GM21723 (cell line): ENCODE measurements at regions not wholly inside any gene's neighbourhood (a gene's known extent, or its start where the extent isn't known, plus 50 kb on each side); places are given as distances from the start of the nearest gene placed in this dataset.
A peak's percentile ranks its signal among the peaks of the same experiment; 100 is the strongest.
"Not testable (repeated sequence)": the region's sequence is repeated elsewhere in the genome, so short reads cannot be mapped to it uniquely, and the experiment has no call there.

Experiments
- ATAC-seq: cut with Tn5 transposase; IDR thresholded peaks from one replicate; pipeline ENCODE4 v1.9.1; 2021; ENCODE audit warnings: mild to moderate bottlenecking, moderate library complexity; ENCODE audit not compliant: unreplicated experiment

DNA sequence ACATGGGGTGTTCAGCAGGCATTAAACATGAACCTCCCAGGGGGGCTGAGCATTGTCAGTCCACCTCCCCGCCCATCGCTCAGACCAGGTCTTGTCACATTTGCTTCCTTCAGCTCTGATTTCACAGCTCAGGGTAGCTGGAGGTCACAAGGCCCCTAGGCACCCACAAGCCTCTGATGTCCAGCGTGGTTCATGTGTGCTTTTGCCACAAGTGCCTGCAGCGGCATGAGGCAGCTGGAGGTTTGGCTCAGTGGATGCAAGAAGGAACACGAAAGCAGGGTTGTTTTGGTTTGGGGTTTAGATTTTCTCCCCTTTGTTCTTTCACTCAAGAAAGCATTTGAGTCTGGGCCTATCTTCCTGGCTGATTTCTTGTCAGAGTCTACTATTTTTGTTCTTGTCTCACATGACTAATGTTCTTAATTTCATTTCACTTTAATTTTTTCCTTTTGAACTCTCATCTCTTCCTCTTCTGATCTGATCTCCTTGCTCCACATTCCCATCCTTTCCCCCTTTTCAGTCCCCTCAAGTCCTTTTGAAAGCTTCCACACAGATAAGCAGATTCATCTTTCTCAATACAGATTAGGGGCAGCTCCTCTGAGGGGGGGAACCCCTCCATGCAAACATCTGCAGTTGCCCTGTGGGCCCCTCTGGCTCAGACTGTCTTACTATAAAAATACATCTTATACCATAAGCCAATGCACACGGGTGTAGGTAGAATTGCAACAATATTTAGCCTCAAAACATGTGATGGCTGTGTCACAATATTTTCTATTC lies 68.1 kb upstream of the CEP85L start:
- ATAC-seq = peak; percentile 61

DNA sequence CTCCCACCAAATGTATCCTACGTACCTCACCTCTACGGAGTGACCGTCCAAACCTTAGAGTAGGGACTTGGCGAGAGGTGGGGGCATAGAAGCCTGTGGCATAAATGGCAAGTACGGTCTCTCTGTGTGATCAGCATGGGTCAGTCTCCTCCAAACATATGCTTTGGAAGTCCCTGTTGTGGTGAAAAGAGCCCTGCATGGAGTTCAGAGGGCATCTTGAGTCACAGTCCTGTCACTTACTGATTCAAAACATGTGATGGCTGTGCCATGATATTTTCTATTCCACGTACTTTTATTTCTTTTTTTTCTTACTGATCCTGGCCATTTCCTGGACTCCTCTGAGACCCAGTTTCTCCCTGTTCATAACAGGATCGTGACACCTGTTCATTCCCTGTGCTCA lies 67.5 kb upstream of the CEP85L start:
- no peak for ATAC-seq

DNA sequence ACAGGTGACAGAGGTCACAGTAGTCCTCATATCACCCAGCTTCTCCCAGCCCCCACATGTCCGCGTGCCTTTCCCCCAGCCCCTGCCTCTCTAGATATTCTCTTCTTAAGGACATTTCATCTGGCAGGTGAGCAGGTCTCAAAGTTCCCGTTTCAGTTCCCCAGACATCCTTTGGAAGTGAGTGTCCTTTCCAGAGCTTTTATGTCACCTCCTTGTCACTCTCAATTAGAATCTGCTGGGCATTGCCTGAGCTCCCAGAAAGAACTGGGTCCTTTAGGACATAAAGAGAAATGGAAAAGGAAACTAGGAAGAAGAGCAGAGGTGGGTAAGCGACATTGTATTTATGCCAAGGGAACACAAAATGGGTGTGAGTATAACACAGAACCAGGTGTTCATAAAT lies 66.9 kb upstream of the CEP85L start:
- ATAC-seq = no peak

DNA sequence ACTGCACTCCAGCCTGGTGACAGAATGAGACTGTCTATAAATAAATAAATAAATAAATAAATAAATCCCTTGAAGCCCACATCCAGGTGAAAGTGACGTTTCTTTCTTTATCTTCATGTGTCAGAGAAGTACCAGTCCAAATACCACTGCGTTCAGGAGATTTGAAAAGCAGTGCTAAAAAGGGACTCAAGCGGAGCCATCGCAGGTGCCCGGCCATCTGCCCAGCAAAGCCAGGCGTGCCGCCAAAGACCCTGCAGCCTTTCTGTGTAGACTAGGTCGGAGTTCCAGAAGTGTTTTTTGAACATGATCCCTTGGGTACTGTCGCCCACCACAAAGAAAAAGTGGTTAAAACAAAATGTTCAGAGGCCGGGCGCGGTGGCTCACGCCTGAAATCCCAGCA lies 65.7 kb upstream of the CEP85L start:
- no peak for ATAC-seq

DNA sequence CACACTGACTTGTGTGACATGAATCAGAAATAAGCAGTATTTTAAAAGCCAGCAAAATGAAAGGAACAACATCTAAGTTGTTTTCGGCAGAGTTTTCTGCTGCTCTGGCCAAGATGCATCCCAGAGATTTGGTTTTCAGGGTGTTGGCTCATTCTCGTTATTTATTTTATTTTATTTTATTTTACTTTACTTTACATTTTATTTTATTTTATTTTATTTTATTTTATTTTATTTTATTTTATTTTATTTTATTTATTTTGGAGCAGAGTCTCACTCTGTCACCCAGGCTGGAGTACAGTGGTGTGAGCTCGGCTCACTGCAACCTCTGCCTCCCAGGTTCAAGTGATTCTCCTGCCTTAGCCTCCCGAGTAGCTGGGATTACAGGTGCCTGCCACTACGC lies 64.5 kb upstream of the CEP85L start:
- ATAC-seq = not testable (repeated sequence)

DNA sequence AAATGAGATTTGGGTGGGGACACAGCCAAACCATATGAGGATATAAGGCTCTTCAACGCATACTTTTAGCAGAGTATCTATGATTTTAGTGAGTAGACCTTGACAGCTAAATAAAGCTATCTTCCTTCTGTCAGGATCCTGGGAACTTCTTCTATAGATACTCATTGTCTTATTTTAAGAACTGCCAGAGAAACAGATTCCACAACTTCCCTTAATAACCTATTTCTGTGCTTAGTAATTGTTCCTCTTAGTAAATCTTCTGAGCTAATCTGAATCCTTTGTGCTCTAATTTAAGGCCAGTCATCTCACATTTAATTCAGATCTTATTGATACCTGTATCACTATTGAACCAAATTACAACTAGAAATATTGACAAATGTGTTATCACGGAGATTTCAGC lies 64.0 kb upstream of the CEP85L start:
- no peak for ATAC-seq

DNA sequence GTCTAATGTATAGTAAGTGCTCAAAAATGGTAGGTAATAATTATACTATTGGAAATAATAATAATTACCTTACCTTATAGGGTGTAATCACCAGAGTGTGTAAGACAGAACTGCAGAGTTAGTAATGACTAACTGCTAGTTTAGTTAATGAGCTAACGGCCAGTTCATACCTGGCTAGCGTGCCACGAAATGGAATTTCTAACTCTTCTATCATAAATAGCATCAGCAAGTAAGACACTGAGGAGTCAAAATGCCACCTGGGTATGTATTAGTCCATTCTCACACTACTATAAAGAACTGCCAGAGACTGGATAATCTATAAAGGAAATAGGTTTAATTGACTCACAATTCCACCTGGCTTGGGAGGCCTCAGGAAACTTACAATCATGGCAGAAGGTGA lies 63.4 kb upstream of the CEP85L start:
- ATAC-seq = no peak

DNA sequence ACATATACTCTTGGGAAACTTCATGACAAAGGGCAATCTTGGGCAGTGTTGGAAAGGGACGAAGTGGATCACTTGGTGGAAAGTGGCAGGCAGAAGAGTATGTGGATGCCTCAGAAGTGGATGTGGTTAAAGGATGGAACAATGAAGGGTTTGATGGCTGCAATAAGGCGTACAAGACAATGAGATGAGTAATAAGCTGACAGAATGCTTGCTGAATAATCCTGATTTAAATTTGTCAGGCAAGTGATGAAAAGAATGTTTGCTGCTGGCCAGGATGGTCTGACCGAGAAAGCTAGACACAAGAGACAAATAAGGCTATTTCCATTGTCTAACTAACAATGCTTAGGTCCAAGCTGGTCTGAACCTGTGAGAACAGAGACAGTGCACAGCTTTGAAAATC lies 61.6 kb upstream of the CEP85L start:
- no peak for ATAC-seq

DNA sequence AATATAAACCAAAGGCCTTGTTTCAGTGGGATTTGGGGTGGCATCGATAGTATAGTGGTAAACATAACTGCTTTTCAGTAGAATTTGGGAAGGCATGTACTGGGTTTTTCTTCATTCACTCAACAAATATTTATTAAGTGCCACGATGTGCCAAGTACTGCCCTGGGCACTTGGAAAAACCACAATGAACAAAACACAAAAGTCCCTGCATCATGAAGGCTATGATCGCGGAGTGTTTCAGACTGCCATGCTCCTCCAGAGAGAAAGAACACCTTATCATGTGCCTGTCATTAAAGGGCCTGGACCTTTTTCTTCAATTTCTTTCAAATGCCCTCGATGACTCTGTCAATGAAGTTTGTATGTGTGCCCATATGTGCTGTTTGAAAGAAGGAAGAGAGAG lies 59.2 kb upstream of the CEP85L start:
- no peak for ATAC-seq

DNA sequence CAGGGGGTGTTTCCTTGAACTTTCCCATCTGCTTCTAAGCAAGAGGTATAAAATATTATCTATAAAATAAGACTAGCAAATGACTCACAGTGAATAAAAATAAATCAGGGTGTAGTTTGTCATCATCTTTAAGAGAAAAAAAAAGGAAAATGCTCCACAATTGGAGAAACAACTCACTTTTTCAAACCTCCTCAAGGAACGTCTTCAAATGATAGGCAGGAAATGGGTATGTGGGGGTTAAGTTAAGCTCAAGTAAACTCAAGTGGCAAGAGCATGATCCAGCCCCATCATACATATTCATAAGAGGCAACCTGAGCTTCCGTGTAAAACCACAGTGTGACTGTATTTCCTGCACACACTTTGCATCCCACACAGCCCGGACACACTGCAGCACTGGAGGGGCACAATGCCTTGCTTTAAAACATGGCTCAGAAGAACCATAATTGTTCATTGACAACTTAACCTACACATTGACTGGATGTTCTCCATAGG lies 58.5 kb upstream of the CEP85L start:
- ATAC-seq = peak; percentile 89

DNA sequence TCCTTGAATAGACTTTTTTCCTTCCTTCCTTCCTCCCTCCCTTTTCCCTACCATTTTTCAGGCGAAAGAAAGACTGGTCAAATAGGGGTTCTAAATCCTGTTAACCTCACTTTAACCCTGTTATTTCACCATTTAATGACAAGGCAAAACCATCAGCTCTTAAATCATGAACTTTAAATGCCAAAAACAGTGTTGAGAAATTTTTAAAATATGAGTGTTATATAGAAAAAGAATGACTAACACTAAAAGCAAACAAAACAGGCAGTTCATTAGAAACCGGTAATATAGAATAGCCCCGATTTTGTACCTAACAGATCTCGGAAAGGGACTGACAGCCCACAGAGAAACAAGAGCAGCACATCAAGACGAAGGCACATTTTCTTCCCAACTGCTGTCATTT lies 57.4 kb upstream of the CEP85L start:
- ATAC-seq = peak; percentile 5

DNA sequence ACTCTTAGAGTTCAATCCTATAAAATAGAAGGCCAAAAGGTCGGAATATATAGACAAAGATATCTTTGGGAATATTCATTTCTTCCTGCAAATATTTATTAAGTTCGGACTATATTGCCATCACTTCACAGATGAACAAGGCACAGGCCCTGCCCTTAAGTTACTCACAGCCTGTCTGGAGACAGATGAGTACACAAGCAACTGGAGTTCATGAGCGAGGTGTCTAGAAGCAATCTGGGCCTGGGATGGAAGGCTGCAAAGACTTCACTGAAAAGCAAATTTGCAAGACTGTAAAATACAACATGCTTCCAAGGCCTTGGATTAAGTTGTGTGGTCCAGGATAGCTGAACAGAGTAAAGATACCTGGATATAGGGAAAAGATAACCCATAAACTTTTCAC lies 56.7 kb upstream of the CEP85L start:
- ATAC-seq = no peak

DNA sequence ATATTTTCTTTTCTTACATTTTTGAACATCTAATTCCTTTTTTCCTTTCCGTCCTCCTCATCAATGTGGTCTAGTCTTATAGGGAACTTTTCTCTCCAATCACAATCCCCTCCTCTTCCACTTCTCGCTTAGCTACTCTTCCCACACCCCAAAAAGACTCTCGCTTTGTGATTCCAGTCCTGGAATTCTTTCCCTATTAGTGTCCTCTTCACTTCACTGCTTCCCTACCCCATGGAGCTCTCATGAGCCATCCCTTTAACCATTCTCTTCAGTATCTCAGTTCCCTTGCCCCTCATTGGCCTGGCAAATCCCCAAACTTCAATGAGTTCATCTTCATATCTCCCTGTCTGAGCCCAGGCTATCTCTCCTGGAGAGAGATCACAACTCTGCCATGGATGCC lies 55.3 kb upstream of the CEP85L start:
- ATAC-seq = no peak

DNA sequence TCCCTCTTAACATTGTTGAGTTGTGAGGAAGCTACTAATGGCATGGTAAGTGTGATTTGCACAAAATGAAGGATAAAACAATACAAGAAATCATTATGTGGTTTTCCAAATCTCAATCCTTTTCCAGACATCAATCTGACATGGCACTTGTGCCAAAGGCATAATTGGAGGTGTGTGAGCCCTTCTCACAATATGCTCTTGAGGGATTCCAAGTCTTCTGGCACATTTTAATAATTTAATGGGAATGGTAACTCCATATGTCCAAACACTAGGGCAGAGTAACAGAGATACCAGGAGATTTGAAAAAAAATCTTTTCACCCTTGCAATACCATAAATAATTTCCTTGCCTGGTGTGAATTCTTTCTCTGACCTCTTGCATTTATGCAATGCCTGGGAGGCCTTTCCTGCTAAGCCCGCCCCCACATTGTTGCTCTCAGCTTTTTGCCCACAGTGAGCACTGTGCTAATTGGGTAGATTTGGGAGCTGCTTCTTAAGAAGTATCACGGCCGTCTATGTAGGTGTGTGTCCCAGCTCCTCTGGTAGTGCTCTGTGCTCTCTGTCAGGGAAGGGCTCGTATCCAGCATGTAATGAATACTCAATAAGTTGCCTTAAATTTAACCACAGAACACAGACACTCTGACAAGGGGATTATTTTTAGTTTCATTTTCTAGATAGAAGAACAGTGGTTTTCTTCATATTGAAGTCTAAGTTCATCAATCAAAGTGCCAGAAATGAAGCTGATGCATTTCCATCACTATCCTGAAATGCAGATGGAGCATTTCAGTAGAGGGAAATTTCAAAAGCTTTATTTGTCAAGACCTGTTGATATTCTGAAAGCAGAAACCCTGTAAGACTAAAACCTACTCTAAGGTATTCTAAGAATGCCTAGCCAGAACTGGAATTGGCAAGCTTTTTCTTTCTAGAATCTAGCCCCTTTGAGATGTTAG lies 54.4 kb upstream of the CEP85L start:
- peak; percentile 34 for ATAC-seq

DNA sequence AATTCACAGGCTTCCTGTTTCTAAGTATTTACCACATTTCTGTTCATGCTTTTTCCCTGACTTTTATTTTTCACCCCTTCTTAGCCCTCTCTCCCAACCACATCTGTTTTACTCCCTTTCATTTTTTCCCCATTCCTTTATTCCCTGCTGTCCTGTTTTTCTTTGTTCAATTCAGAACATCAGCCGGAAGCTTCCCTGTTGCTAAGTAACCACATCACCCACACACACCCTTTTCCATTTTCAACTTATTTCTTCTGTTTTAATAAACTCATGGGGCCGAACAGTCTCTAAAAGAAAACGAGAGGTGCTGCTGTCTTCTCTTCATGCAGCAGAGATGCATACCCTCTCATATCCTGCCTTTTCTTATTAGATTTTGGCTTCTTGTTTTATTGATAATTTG lies 53.5 kb upstream of the CEP85L start:
- no peak for ATAC-seq

DNA sequence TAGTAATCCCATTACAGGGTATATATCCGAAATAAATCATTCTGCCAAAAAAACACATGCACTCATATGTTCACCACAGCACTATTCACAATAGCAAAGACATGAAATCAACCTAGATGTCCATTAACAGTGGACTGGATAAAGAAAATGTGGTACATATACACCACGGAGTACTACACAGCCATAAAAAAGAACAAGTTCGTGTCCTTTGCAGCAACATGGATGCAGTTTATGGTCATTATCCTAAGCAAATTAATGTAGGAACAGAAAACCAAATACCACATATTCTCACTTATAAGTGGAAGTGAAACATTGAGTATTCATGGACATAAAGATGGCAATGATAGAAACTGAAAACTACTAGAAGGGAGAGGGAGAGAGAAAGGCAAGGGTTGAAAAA lies 49.9 kb upstream of the CEP85L start:
- not testable (repeated sequence) for ATAC-seq
